Ishikawa (cell line): ENCODE measurements at regions not wholly inside any gene's neighbourhood (a gene's known extent, or its start where the extent isn't known, plus 50 kb on each side); places are given as distances from the start of the nearest gene placed in this dataset.

Experiments used
- RAD21 ChIP-seq: IDR thresholded peaks from 2 replicates; pipeline ENCODE4 v1.6.1; 2012; ENCODE audit warnings: low read depth
- YY1 ChIP-seq: IDR thresholded peaks from 2 replicates; pipeline ENCODE4 v1.6.1; 2012; ENCODE audit warnings: low read depth

- no peak for TF ChIP-seq YY1
- no peak for TF ChIP-seq RAD21
These were observed 161.2 kb upstream of the NFIA start for GRCh38 chr1:60921175-60921574.
